HEK293T (cell line): ENCODE measurements at regions not wholly inside any gene's neighbourhood (a gene's known extent, or its start where the extent isn't known, plus 50 kb on each side); places are given as distances from the start of the nearest gene placed in this dataset.

Source experiments
- CTCF ChIA-PET: fragments of 350-600 bp; formaldehyde crosslinking; extraction: SDS; loops from one replicate; lab custom pipeline; 2021; ENCODE audit warnings: antibody characterized with exemption, inconsistent platforms; lab: Yijun Ruan, JAX
- POLR2A ChIA-PET: fragments of 350-600 bp; formaldehyde crosslinking; extraction: SDS; loops from one replicate; lab custom pipeline; 2020; ENCODE audit warnings: antibody characterized with exemption, inconsistent platforms; lab: Yijun Ruan, JAX
- DNase-seq: peaks from one replicate; pipeline ENCODE4 v3.0.0; 2012; ENCODE audit warnings: mixed read lengths; ENCODE audit errors: extremely low spot score
- ARNT ChIP-seq: fragments of 450-650 bp; IDR thresholded peaks from 2 replicates; pipeline ENCODE4 v1.6.1; 2017; ENCODE audit warnings: mild to moderate bottlenecking
- BHLHE40 ChIP-seq: fragments of 450-650 bp; IDR thresholded peaks from 2 replicates; pipeline ENCODE4 v1.6.1; 2016; ENCODE audit warnings: mild to moderate bottlenecking, moderate library complexity, borderline replicate concordance
- CTBP1 ChIP-seq: fragments of 450-650 bp; IDR thresholded peaks from 2 replicates; pipeline ENCODE4 v1.6.1; 2016; ENCODE audit warnings: borderline replicate concordance
- ELF4 ChIP-seq: fragments of 450-650 bp; IDR thresholded peaks from 2 replicates; pipeline ENCODE4 v1.6.1; 2017; ENCODE audit warnings: antibody characterized with exemption
- FOXA1 ChIP-seq: fragments of 450-650 bp; IDR thresholded peaks from 2 replicates; pipeline ENCODE4 v1.6.1; 2016; ENCODE audit warnings: mild to moderate bottlenecking
- FOXK2 ChIP-seq: fragments of 450-650 bp; IDR thresholded peaks from 2 replicates; pipeline ENCODE4 v1.6.1; 2016; ENCODE audit warnings: mild to moderate bottlenecking
- FOXM1 ChIP-seq: fragments of 450-650 bp; IDR thresholded peaks from 2 replicates; pipeline ENCODE4 v1.6.1; 2017; ENCODE audit warnings: mild to moderate bottlenecking, borderline replicate concordance
- HDGF ChIP-seq: fragments of 450-650 bp; IDR thresholded peaks from 2 replicates; pipeline ENCODE4 v1.6.1; 2017; ENCODE audit warnings: antibody characterized with exemption, borderline replicate concordance
- L3MBTL2 ChIP-seq: fragments of 450-650 bp; conservative IDR thresholded peaks from 2 replicates; pipeline ENCODE4 v1.6.1; 2016; ENCODE audit warnings: mild to moderate bottlenecking
- LEF1 ChIP-seq: fragments of 450-650 bp; IDR thresholded peaks from 2 replicates; pipeline ENCODE4 v1.6.1; 2017; ENCODE audit warnings: mild to moderate bottlenecking, borderline replicate concordance
- NFRKB ChIP-seq: fragments of 450-650 bp; IDR thresholded peaks from 2 replicates; pipeline ENCODE4 v1.6.1; 2016; ENCODE audit warnings: mild to moderate bottlenecking, moderate library complexity
- PKNOX1 ChIP-seq: fragments of 450-650 bp; IDR thresholded peaks from 2 replicates; pipeline ENCODE4 v1.6.1; 2016
- SP1 ChIP-seq: fragments of 450-650 bp; IDR thresholded peaks from 2 replicates; pipeline ENCODE4 v1.6.1; 2017
- SUZ12 ChIP-seq: fragments of 450-650 bp; IDR thresholded peaks from 2 replicates; pipeline ENCODE4 v1.6.1; 2016; ENCODE audit warnings: mild to moderate bottlenecking
- TARDBP ChIP-seq: fragments of 450-650 bp; IDR thresholded peaks from 2 replicates; pipeline ENCODE4 v1.6.1; 2016
- ZNF384 ChIP-seq: fragments of 450-650 bp; IDR thresholded peaks from 2 replicates; pipeline ENCODE4 v1.6.1; 2016

- no peak for TF ChIP-seq CTBP1
- TF ChIP-seq TARDBP: no peak
- TF ChIP-seq PKNOX1: no peak
- TF ChIP-seq FOXA1: no peak
- TF ChIP-seq ARNT: no peak
- TF ChIP-seq BHLHE40: no peak
- no peak for TF ChIP-seq NFRKB
- no peak for TF ChIP-seq ZNF384
- no peak for TF ChIP-seq FOXK2
- TF ChIP-seq HDGF: no peak
- no peak for TF ChIP-seq LEF1
- no peak for TF ChIP-seq FOXM1
- TF ChIP-seq SUZ12: no peak
- TF ChIP-seq SP1: no peak
- TF ChIP-seq ELF4: no peak
- no peak for TF ChIP-seq L3MBTL2
- DNase-seq: no peak
- CTCF ChIA-PET: interaction anchor here (0.6 kb wide), 1 partner anchor 45 kb away, joined by 3 read pairs; no protein-coding TSS in a partner anchor
- POLR2A ChIA-PET: no interaction called here
These were observed 248.4 kb downstream of the MYLK4 start for GRCh38 chr6:2502096-2502997.

DNA sequence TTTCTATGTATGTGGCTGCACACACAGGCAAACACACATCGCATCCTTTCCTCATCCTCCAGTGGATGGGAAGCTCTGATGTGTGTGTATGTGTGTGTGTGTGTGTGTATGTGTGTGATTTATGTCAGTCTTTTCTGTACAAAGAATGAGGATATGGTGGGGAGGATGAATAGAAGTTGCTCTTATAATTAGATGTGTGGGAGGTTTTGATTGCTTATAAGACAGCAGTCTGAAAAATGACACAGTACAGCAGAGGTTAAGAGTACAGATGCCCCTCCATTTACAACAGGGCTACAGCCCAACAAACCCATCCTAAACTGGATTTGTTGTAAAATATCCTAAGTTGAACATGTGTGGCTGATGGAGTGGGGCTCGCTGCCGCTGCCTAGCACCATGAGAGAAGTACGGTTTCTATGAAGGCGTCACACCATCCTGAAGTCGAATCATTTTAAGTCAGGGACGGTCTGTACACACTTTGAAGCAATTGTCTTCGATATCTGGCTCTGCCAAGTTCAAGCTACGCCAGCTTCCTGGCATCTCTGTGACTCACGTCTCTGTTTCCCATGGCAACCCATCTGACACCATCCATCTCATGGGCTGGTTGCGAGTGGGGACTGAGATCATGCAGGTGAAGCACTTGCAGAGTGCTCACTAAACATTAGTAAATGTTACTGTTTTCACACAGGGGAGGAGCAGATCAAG lies 252.6 kb downstream of the MYLK4 start:
- DNase-seq: no peak
- ChIA-PET POLR2A (no interaction called here), CTCF (interaction anchor here (0.6 kb wide), 1 partner anchor 47 kb away, joined by 3 read pairs; no protein-coding TSS in a partner anchor)
- TF ChIP-seq ARNT: no peak
- TF ChIP-seq SP1: no peak
- TF ChIP-seq NFRKB: no peak
- TF ChIP-seq TARDBP: no peak
- TF ChIP-seq LEF1: no peak
- TF ChIP-seq SUZ12: no peak
- TF ChIP-seq FOXK2: no peak
- no peak for TF ChIP-seq ELF4
- TF ChIP-seq BHLHE40: no peak
- TF ChIP-seq CTBP1: no peak
- no peak for TF ChIP-seq PKNOX1
- no peak for TF ChIP-seq FOXM1
- TF ChIP-seq ZNF384: no peak
- TF ChIP-seq FOXA1: no peak
- no peak for TF ChIP-seq HDGF
- TF ChIP-seq L3MBTL2: no peak

DNA sequence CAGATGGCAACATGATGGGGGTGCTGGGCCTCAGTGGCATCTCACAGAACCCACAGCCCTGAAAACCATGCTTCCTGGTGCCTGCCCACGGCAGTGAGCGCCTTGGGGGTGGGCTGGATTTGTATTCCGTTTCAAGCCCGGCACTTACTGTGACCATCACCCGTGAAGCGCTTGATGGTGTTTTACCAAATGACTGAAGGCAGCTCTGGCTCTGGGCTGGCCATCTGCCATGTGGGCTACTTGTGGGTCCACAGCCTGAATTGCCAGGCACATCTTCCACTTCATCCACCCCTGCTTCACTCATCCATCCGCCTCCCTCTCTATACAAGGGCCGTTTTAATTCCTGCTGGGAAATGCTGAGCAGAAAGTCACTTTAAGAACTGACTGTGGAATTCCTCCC lies 250.9 kb upstream of the GMDS start:
- ChIA-PET CTCF (no interaction called here), POLR2A (no interaction called here)
- no peak for DNase-seq
- TF ChIP-seq FOXA1 (no peak), TARDBP (no peak)

GRCh38 chr6:2492686-2493523 lies 247.5 kb upstream of the GMDS start:
- DNase-seq: no peak
- CTCF ChIA-PET: no interaction called here
- TF ChIP-seq FOXA1: no peak
- no peak for TF ChIP-seq FOXK2
- no peak for TF ChIP-seq FOXM1
- TF ChIP-seq NFRKB: no peak
- no peak for TF ChIP-seq BHLHE40
- no peak for TF ChIP-seq ARNT
- no peak for TF ChIP-seq HDGF
- no peak for TF ChIP-seq ELF4
- TF ChIP-seq L3MBTL2: no peak
- TF ChIP-seq SUZ12: no peak
- no peak for TF ChIP-seq TARDBP
- TF ChIP-seq LEF1: no peak
- TF ChIP-seq PKNOX1: no peak
- POLR2A ChIA-PET: no interaction called here

GRCh38 chr6:2491137-2491536 lies 245.7 kb upstream of the GMDS start:
- ChIA-PET CTCF (no interaction called here), POLR2A (no interaction called here)
- TF ChIP-seq NFRKB: no peak
- TF ChIP-seq BHLHE40: no peak
- no peak for TF ChIP-seq SUZ12
- no peak for TF ChIP-seq ZNF384
- TF ChIP-seq SP1: no peak
- no peak for TF ChIP-seq FOXM1
- no peak for TF ChIP-seq PKNOX1
- no peak for TF ChIP-seq CTBP1
- no peak for TF ChIP-seq TARDBP
- TF ChIP-seq FOXA1: no peak
- TF ChIP-seq HDGF: no peak
- TF ChIP-seq L3MBTL2: no peak
- TF ChIP-seq ARNT: no peak
- TF ChIP-seq FOXK2: no peak
- no peak for TF ChIP-seq ELF4
- no peak for TF ChIP-seq LEF1
- DNase-seq: no peak
